ENCODE measurements at regions not wholly inside any gene's neighbourhood (a gene's known extent, or its start where the extent isn't known, plus 50 kb on each side); places are given as distances from the start of the nearest gene placed in this dataset.

GRCh38 chr9:11402621-11403020 lies 789.8 kb upstream of the PTPRD start:
- POLR2A ChIA-PET (ENCODE audit: unreplicated experiment): no interaction called here
- Histone ChIP-seq H3K27me3 (ENCODE audit: insufficient read depth, low read depth) (no peaks in the 10 kb centered on the region), H3K36me3 (ENCODE audit: low read depth) (no peaks in the 10 kb centered on the region), H3K4me3 (no peak overlapping the region), H3K79me2 (ENCODE audit: low read depth) (no peaks in the 10 kb centered on the region), H3K27ac (no peak overlapping the region), H3K9me3 (ENCODE audit: insufficient read depth, low read depth) (no peaks in the 10 kb centered on the region), H3K9me2 (ENCODE audit: insufficient read depth) (no peaks in the 10 kb centered on the region), H3K4me1 (replicated peaks; ENCODE audit: insufficient read depth) (no peaks in the 10 kb centered on the region), H3K4me2 (no peak overlapping the region), H3F3A (ENCODE audit: insufficient read depth, low read depth) (no peaks in the 10 kb centered on the region), H2AFZ (no peak overlapping the region), H4K20me1 (ENCODE audit: insufficient read depth) (no peaks in the 10 kb centered on the region)
- no peak for DNase-seq
- intact Hi-C loops (cut with micrococcal nuclease; ENCODE audit: unreplicated experiment): no loop called here
- no TSS peak for BruUV-seq (replicated peaks)
- no peak for TF ChIP-seq EZH2 (IDR thresholded peaks at IDR 0.05; ENCODE audit: low read depth)
- TF ChIP-seq CTCF (conservative IDR thresholded peaks at IDR 0.05): no peak
- CTCF ChIA-PET: no interaction called here

GRCh38 chr9:11414241-11414640 lies 801.4 kb upstream of the PTPRD start:
- ChIA-PET POLR2A (ENCODE audit: unreplicated experiment) (no interaction called here), CTCF (no interaction called here)
- no TSS peak for BruUV-seq (replicated peaks)
- Histone ChIP-seq H3K9me3 (ENCODE audit: insufficient read depth, low read depth) (no peaks in the 10 kb centered on the region), H2AFZ (no peak overlapping the region), H3K79me2 (ENCODE audit: low read depth) (no peaks in the 10 kb centered on the region), H4K20me1 (ENCODE audit: insufficient read depth) (no peaks in the 10 kb centered on the region), H3K9me2 (ENCODE audit: insufficient read depth) (no peaks in the 10 kb centered on the region), H3K4me2 (no peak overlapping the region), H3K4me3 (no peak overlapping the region), H3K27me3 (ENCODE audit: insufficient read depth, low read depth) (no peaks in the 10 kb centered on the region), H3K4me1 (replicated peaks; ENCODE audit: insufficient read depth) (no peaks in the 10 kb centered on the region), H3K27ac (no peak overlapping the region), H3K36me3 (ENCODE audit: low read depth) (no peaks in the 10 kb centered on the region), H3F3A (ENCODE audit: insufficient read depth, low read depth) (no peaks in the 10 kb centered on the region)
- TF ChIP-seq EZH2 (IDR thresholded peaks at IDR 0.05; ENCODE audit: low read depth) (no peak), CTCF (conservative IDR thresholded peaks at IDR 0.05) (no peak)
- DNase-seq: no peak
- intact Hi-C loops (cut with micrococcal nuclease; ENCODE audit: unreplicated experiment): no loop called here

- ChIA-PET CTCF (no interaction called here), POLR2A (ENCODE audit: unreplicated experiment) (no interaction called here)
- H3K4me3 ChIP-seq: no peak overlapping the region
- BruUV-seq (replicated peaks): no TSS peak
- H3F3A ChIP-seq (ENCODE audit: insufficient read depth, low read depth): no peaks in the 10 kb centered on the region
- H2AFZ ChIP-seq: no peak overlapping the region
- intact Hi-C loops (cut with micrococcal nuclease; ENCODE audit: unreplicated experiment): no loop called here
- H3K36me3 ChIP-seq (ENCODE audit: low read depth): no peaks in the 10 kb centered on the region
- TF ChIP-seq EZH2 (IDR thresholded peaks at IDR 0.05; ENCODE audit: low read depth) (no peak), CTCF (conservative IDR thresholded peaks at IDR 0.05) (no peak)
- no peaks in the 10 kb centered on the region for H3K4me1 ChIP-seq (replicated peaks; ENCODE audit: insufficient read depth)
- no peaks in the 10 kb centered on the region for H3K27me3 ChIP-seq (ENCODE audit: insufficient read depth, low read depth)
- no peak overlapping the region for H3K4me2 ChIP-seq
- no peaks in the 10 kb centered on the region for H3K9me2 ChIP-seq (ENCODE audit: insufficient read depth)
- no peak overlapping the region for H3K27ac ChIP-seq
- no peaks in the 10 kb centered on the region for H3K79me2 ChIP-seq (ENCODE audit: low read depth)
- no peak for DNase-seq
- H4K20me1 ChIP-seq (ENCODE audit: insufficient read depth): no peaks in the 10 kb centered on the region
- H3K9me3 ChIP-seq (ENCODE audit: insufficient read depth, low read depth): no peaks in the 10 kb centered on the region
Observed at GRCh38 chr9:11417782-11418181, 805.0 kb upstream of the PTPRD start.

Measured in PC-9 (cell line).